Left lung (tissue), 4 donors: ENCODE measurements at regions not wholly inside any gene's neighbourhood (a gene's known extent, or its start where the extent isn't known, plus 50 kb on each side); places are given as distances from the start of the nearest gene placed in this dataset.

ENCODE experiments used
- ATAC-seq: fragments of 200-7000 bp; cut with Tn5 transposase; one replicate; pipeline ENCODE4 v1.9.1; 2020; ENCODE audit warnings: moderate library complexity
- DNase-seq, 4 donors: peaks; one replicate each; pipeline ENCODE4 v3.0.0-alpha.2; 2013 to 2020
- H3K27ac ChIP-seq, 2 donors: fragments of 200-600 bp; sonication (generic) in 1 of 2; one replicate each; pipeline versions ENCODE4 v1.5.0 to v1.8.0; 2020 to 2021
- H3K27me3 ChIP-seq, 2 donors: fragments of 200-600 bp; sonication (generic) in 1 of 2; one replicate each; pipeline versions ENCODE4 v1.5.0 to v1.8.0; 2020 to 2021
- H3K36me3 ChIP-seq, 2 donors: fragments of 200-600 bp; sonication (generic) in 1 of 2; one replicate each; pipeline versions ENCODE4 v1.5.0 to v1.8.0; 2020 to 2021
- H3K4me1 ChIP-seq, 2 donors: fragments of 200-600 bp; one replicate each; pipeline ENCODE4 v1.8.0; 2021
- H3K4me3 ChIP-seq, 2 donors: fragments of 200-600 bp; sonication (generic) in 1 of 2; one replicate each; pipeline versions ENCODE4 v1.5.0 to v1.8.0; 2020 to 2021; ENCODE audit warnings: mild to moderate bottlenecking in 1 of 2
- H3K9me3 ChIP-seq, 2 donors: fragments of 200-600 bp; sonication (generic) in 1 of 2; one replicate each; pipeline versions ENCODE4 v1.5.0 to v1.8.0; 2020 to 2021
- intact Hi-C, 2 donors: fragments of 100-400 bp; cut with DNase I; formaldehyde crosslinking; loops; one replicate each; pipeline versions ENCODE4 v1.11.2 to v1.14.2; 2022
- TF ChIP-seq, protein P1 (sequence below), 2 donors: fragments of 200-600 bp; sonication (generic) in 1 of 2; IDR thresholded peaks; one replicate each; pipeline versions ENCODE4 v1.5.0 to v1.8.0; 2021; ENCODE audit warnings: antibody characterized with exemption in 2 of 2
- donor health status: DM: no; HTN: yes; CAD: no.
- donor health status: DM: no; HTN: no; CAD: no.

GRCh38 chr3:8077126-8077525 is 424.5 kb upstream of the LMCD1 start:
- TF ChIP-seq, protein P1, sequence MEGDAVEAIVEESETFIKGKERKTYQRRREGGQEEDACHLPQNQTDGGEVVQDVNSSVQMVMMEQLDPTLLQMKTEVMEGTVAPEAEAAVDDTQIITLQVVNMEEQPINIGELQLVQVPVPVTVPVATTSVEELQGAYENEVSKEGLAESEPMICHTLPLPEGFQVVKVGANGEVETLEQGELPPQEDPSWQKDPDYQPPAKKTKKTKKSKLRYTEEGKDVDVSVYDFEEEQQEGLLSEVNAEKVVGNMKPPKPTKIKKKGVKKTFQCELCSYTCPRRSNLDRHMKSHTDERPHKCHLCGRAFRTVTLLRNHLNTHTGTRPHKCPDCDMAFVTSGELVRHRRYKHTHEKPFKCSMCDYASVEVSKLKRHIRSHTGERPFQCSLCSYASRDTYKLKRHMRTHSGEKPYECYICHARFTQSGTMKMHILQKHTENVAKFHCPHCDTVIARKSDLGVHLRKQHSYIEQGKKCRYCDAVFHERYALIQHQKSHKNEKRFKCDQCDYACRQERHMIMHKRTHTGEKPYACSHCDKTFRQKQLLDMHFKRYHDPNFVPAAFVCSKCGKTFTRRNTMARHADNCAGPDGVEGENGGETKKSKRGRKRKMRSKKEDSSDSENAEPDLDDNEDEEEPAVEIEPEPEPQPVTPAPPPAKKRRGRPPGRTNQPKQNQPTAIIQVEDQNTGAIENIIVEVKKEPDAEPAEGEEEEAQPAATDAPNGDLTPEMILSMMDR (IDR thresholded peaks at IDR 0.05): no peak
- Histone ChIP-seq H3K36me3 (no peaks in the 10 kb centered on the region), H3K4me1 (no peaks in the 10 kb centered on the region), H3K27ac (no peak overlapping the region), H3K4me3 (no peak overlapping the region), H3K27me3 (no peaks in the 10 kb centered on the region), H3K9me3 (no peaks in the 10 kb centered on the region)
- ATAC-seq: no peak
- intact Hi-C loops: no loop called here
- no peak for DNase-seq

DNA sequence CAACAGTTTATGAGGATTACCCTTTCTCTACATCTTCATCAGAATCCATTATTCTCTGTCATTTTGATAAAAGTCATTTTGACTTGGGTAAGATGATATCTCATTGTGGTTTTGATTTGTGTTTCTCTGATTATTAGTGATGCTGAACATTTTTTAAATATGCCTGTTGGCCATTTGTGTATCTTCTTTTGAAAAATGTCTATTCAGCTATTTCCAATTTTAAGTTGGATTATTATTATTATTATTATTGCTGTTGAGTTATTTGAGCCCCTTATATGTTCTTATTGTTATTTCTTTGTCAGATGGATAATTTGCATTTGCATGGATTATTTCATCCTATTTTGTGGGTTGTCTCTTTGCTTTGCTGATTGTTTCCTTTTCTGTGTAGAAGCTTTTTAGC is 421.2 kb upstream of the LMCD1 start:
- no peaks in the 10 kb centered on the region for H3K4me1 ChIP-seq
- DNase-seq (no peak), ATAC-seq (no peak)
- intact Hi-C loops: no loop called here
- H3K4me3 ChIP-seq: no peak overlapping the region
- no peaks in the 10 kb centered on the region for H3K27me3 ChIP-seq
- H3K36me3 ChIP-seq: no peaks in the 10 kb centered on the region
- no peak overlapping the region for H3K27ac ChIP-seq
- H3K9me3 ChIP-seq: no peaks in the 10 kb centered on the region
- TF ChIP-seq, protein P1 (IDR thresholded peaks at IDR 0.05): no peak

DNA sequence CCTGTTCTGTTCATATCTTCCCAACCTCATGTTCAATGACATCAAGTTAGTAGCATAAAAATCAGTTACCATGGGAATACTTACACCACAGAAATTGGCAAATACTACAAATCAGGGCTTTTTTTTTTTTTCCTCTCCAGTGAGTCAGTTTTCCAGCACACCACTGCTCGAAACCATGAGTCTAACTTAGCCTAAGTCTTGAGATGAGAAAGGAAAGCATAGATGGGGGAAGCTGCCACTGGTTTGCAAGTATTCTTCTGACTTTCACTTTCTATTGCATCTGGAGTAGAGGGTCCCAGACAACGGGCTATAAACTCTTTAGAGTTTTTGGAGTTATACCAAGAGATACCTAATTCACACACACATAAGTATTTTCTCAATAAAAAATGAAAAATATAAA is 416.1 kb upstream of the LMCD1 start:
- Histone ChIP-seq H3K36me3 (no peaks in the 10 kb centered on the region), H3K4me1 (no peaks in the 10 kb centered on the region), H3K27ac (no peak overlapping the region), H3K4me3 (no peak overlapping the region), H3K27me3 (no peaks in the 10 kb centered on the region), H3K9me3 (no peaks in the 10 kb centered on the region)
- DNase-seq (no peak), ATAC-seq (no peak)
- intact Hi-C loops: no loop called here
- TF ChIP-seq, protein P1 (IDR thresholded peaks at IDR 0.05): no peak

GRCh38 chr3:8087951-8088350 is 413.7 kb upstream of the LMCD1 start:
- intact Hi-C loops: no loop called here
- ATAC-seq: no peak

DNA sequence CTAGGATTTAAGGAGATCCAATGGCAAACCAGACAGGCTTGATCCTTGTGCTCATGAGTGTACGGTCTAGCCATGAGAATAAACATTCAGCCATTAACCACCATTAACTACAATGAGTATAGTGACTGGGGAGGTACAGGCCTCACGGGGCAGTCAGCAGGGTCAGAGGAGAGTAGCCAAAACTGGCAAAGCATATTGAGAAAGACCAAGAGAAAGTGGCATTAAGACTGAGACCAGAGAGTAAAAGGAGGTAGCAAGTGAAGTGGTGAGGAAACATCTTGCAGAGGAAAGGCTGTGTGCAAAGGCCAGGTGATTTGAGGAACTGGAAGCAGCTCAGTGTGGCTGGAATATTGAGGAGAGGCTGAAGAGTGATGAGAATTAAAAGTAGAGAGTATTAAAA is 407.2 kb upstream of the LMCD1 start:
- no peaks in the 10 kb centered on the region for H3K36me3 ChIP-seq
- no peak overlapping the region for H3K4me3 ChIP-seq
- DNase-seq: no peak
- intact Hi-C loops: no loop called here
- H3K9me3 ChIP-seq: no peaks in the 10 kb centered on the region
- TF ChIP-seq, protein P1 (IDR thresholded peaks at IDR 0.05): no peak
- no peak for ATAC-seq
- H3K4me1 ChIP-seq: no peaks in the 10 kb centered on the region
- no peaks in the 10 kb centered on the region for H3K27me3 ChIP-seq
- H3K27ac ChIP-seq: no peak overlapping the region

More at GRCh38 chr3:8087951-8088350, 413.7 kb upstream of the LMCD1 start:
- H3K27me3 ChIP-seq: no peaks in the 10 kb centered on the region
- no peaks in the 10 kb centered on the region for H3K9me3 ChIP-seq
- H3K27ac ChIP-seq: no peak overlapping the region
- H3K4me1 ChIP-seq: no peaks in the 10 kb centered on the region
- TF ChIP-seq, protein P1 (IDR thresholded peaks at IDR 0.05): no peak
- no peak overlapping the region for H3K4me3 ChIP-seq
- no peaks in the 10 kb centered on the region for H3K36me3 ChIP-seq
- DNase-seq: no peak
